HG03025 (cell line): ENCODE measurements at regions not wholly inside any gene's neighbourhood (a gene's known extent, or its start where the extent isn't known, plus 50 kb on each side); places are given as distances from the start of the nearest gene placed in this dataset.
"Not testable (repeated sequence)": the region's sequence is repeated elsewhere in the genome, so short reads cannot be mapped to it uniquely, and the experiment has no call there.

Experiments
- ATAC-seq: cut with Tn5 transposase; IDR thresholded peaks from one replicate; pipeline ENCODE4 v1.9.1; 2021; ENCODE audit warnings: mild to moderate bottlenecking, moderate library complexity; ENCODE audit not compliant: unreplicated experiment, low FRiP score

GRCh38 chr13:80858131-80858530 is 517.2 kb upstream of the SPRY2 start:
- no peak for ATAC-seq

GRCh38 chr13:80857321-80857720 is 516.4 kb upstream of the SPRY2 start:
- ATAC-seq, result no peak

- ATAC-seq, result no peak
Measured at GRCh38 chr13:80850771-80851170, 509.8 kb upstream of the SPRY2 start.

- no peak for ATAC-seq
Measured at GRCh38 chr13:80844164-80844563, 503.2 kb upstream of the SPRY2 start.

DNA sequence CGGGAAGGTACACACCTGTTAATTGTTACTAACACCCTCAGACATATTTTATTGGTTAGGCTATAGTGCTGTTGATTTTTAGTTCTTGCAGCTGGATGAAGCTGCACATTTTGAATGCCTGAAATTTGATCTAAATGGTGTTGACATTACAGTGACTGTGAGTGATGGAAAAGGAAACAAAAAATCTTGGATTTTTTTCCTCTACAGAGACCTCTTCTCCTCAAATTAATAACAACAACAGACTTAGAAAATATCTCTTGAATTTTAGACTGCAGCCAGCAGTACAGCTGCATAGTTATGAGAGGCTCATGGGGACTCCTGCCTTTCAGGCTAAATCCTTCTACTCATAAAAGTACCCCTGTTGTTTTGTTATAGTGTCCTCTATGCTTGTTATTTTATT is 500.5 kb upstream of the SPRY2 start:
- ATAC-seq, result no peak

DNA sequence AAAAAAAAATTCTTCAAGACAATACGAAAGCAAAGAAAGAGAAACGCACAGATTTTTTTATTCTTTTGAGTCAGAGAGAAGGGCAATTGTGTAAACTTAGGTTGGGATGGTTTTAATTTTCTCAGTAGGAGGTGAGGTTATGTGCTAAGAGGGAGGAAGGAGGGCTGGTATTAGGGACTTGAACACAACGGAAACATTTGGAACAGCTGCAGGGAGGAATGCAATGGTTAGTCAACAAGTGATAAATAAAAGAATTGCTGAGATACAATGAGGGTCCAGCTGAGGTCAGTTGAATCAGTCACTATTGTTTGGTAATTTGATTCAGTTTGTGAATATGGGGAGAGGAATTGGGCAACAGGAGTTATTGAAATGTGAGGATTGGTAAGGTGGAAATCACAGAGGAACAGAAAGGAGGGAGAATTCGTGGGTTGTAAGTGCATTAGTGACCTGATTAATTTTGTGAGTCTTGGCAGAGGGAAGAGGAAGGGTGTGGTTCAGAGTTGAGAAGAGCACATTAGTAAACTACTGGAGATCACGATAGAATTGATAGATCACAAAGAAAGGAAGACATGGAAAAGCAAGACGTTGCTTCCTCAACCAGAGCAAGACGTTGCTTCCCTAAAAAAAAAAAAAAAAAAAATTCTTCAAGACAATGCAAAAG is 499.5 kb upstream of the SPRY2 start:
- ATAC-seq, result no peak

DNA sequence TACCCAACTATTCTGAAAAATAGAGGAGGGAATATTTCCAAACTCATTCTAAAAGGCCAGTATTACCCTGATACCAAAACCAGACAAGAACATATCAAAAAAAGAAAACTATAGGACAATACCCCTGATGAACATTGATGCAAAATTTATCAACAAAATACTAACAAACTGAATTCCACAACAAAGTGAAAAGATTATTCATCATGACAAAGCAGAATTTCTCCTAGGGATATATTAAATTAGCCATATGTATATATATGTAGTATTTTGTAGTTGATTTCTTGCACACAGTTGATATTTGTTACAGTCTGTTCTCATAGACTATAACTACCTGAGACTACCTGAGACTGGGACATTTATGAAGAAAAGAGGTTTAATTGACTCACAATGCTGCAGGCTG is 495.0 kb upstream of the SPRY2 start:
- no peak for ATAC-seq

DNA sequence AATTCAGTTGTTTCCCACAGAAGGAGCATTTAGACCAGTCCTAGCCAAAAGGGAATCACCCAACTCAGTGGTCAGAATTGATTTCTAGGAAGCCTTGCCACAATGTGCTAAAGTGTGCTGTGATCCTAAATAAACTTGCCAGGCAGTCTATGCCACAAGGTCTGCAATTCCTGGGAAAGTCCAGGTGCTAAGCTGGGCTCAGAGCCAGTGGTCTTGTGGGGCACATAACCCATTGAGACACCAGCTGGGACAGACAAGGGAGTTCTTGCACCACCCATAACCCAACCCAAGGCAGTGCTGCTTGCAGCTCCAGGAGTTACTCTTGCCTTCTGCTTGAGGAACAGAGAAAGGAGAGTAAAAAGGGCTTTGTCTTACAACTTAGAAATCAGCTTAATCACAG is 489.5 kb upstream of the SPRY2 start:
- no peak for ATAC-seq

- ATAC-seq, result no peak
Measured at GRCh38 chr13:80828759-80829158, 487.8 kb upstream of the SPRY2 start.

- no peak for ATAC-seq
Measured at GRCh38 chr13:80825276-80825675, 484.4 kb upstream of the SPRY2 start.

DNA sequence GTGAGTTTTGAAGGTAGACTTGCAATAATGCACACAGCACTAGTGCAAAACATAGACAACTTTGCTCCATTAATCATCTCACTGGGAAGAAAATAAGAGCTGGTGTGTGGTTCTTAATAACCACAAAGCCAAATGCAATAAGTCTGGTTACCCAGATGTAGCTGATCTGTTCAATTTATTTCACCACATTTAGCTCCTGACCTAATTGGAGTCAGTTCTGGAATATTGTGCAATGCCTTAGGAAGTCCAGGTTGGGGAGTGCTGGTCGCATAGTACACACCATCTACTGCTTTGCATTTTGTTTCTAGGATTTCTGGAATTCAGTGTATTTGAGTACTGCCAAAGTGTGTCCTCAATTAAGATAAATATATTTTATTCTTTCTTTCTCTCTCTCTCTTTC is 483.3 kb upstream of the SPRY2 start:
- ATAC-seq, result no peak

DNA sequence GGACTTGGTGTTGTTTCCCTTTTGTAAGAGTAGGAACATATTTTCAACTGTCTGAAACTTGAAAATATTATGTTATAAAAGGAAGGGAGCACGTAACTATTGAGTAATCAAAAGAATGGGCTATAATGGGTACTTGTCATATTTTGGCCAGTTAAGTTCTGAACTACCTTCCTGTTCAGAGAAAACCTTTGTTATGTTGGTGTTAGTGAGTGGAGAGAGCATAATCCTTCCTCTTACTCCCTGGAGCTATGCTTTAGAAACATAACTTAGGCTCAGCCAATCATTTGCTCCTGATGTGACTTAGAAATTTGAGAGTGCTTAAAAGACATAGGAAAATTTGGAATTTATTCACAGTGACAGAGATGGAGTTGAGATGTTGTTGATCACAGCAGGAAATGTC is 482.5 kb upstream of the SPRY2 start:
- ATAC-seq, result no peak

- ATAC-seq, result no peak
Measured at GRCh38 chr13:80821466-80821865, 480.5 kb upstream of the SPRY2 start.

DNA sequence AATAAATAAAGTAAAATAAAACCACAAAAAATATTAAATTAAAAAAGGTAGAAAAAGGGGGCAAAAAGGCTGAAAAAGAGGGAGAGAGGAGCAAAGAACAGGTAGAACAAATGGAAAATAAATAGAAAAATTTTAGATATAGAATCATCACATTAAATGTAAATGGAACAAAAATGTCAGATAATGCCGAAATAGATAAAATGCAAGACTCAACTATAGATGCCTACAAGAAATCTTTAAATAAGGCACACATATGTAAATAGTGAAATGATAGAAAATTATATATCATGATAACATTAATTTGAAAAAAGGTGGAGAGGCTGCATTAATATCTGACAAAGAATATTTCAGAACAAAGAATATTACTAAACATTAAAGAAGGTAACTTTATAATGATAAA is 477.1 kb upstream of the SPRY2 start:
- no peak for ATAC-seq

- ATAC-seq, result no peak
Measured at GRCh38 chr13:80814541-80814940, 473.6 kb upstream of the SPRY2 start.

GRCh38 chr13:80810294-80810693 is 469.4 kb upstream of the SPRY2 start:
- ATAC-seq, result not testable (repeated sequence)

GRCh38 chr13:80802946-80803345 is 462.0 kb upstream of the SPRY2 start:
- no peak for ATAC-seq

GRCh38 chr13:80798576-80799133 is 457.7 kb upstream of the SPRY2 start:
- ATAC-seq, result no peak

GRCh38 chr13:80787604-80788003 is 446.7 kb upstream of the SPRY2 start:
- no peak for ATAC-seq

DNA sequence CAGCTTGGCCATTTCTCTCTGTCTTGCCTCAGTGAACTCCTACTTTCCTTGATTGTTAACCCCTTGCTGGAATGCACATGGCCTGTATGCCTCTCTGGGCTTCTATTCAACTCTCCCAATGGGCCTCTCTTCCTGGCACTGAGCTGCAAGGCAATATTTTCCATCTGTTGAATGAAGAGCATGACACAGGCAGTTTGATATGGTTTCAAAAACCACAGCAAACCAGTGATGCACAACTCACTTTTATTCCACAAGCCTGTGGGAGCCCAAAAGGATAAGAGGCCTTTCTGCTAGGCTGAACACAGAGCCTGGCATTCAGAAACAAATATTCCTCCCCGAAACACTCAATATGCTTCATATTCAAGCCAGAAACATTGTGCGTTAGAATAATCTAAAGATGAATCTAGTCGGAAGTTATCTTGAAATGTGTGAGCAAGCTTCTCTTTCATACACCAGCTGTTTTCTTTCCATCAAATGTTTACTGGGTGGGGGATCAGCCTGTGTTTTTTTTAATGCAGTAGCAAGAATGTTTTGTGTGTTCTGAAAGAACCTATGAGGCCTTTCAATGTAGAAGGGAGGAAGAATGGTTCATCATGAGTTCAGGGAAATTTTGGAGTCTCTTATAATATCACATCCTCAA is 443.1 kb upstream of the SPRY2 start:
- no peak for ATAC-seq

- no peak for ATAC-seq
Measured at GRCh38 chr13:80782441-80782840, 441.5 kb upstream of the SPRY2 start.

GRCh38 chr13:80778297-80778696 is 437.4 kb upstream of the SPRY2 start:
- ATAC-seq, result no peak
